B cell (primary cell): ENCODE measurements at regions not wholly inside any gene's neighbourhood (a gene's known extent, or its start where the extent isn't known, plus 50 kb on each side); places are given as distances from the start of the nearest gene placed in this dataset.

ENCODE experiments used
- ATAC-seq: fragments of 200-7000 bp; cut with Tn5 transposase; one replicate; pipeline ENCODE4 v1.10.0; 2021; ENCODE audit warnings: low read depth, mild to moderate bottlenecking, moderate number of reproducible peaks, moderate library complexity
- CTCF ChIA-PET: fragments of 350-600 bp; sonication (Branson Sonifier 250); formaldehyde crosslinking; loops from one replicate; lab custom pipeline; 2021; ENCODE audit warnings: antibody characterized with exemption, inconsistent platforms; lab: Charles Lee
- POLR2A ChIA-PET: fragments of 350-600 bp; sonication (Branson Sonifier 250); formaldehyde crosslinking; loops from one replicate; lab custom pipeline; 2021; ENCODE audit warnings: antibody characterized with exemption; lab: Charles Lee
- DNase-seq: peaks from one replicate; pipeline ENCODE4 v3.0.0; 2013
- H2AFZ ChIP-seq: 2 replicates; pipeline ENCODE4 v1.6.1; 2012; ENCODE audit warnings: mild to moderate bottlenecking, low read depth, low read length; ENCODE audit not compliant: insufficient read depth, poor library complexity, severe bottlenecking
- H3K27ac ChIP-seq, 2 donors: 1 replicate in 1 of 2; 2 replicates in 1 of 2; pipeline ENCODE4 v1.5.1; 2012 to 2013; ENCODE audit warnings: low read length in 2 of 2, mild to moderate bottlenecking in 2 of 2, moderate library complexity in 1 of 2
- H3K27me3 ChIP-seq, 4 experiments: fragments of 200-600 bp in 1 of 4; sonication (generic) in 1 of 4; replicated peaks in 1 of 4; 1 replicate in 2 of 4; 2 replicates in 2 of 4; pipeline versions ENCODE4 v1.6.1 to v1.7.0; 2013 to 2016; ENCODE audit warnings: low read length in 3 of 4, mild to moderate bottlenecking in 2 of 4, mixed read lengths in 1 of 4, moderate library complexity in 1 of 4; ENCODE audit not compliant: insufficient read depth in 4 of 4, control insufficient read depth in 3 of 4; ENCODE audit errors: control extremely low read depth in 1 of 4
- H3K36me3 ChIP-seq, 2 experiments: replicated peaks in 1 of 2; 1 replicate in 1 of 2; 2 replicates in 1 of 2; pipeline versions ENCODE4 v1.6.1 to v1.7.1; 2013; ENCODE audit warnings: low read length in 1 of 2; ENCODE audit not compliant: insufficient read depth in 2 of 2, control insufficient read depth in 1 of 2; ENCODE audit errors: control extremely low read depth in 1 of 2, extremely low read depth in 1 of 2
- H3K4me1 ChIP-seq, 2 donors: fragments of 200-600 bp in 1 of 2; sonication (generic) in 1 of 2; 1 replicate in 1 of 2; 2 replicates in 1 of 2; pipeline versions ENCODE4 v1.5.1 to v1.6.1; 2013 to 2017; ENCODE audit warnings: low read length in 2 of 2; ENCODE audit not compliant: control insufficient read depth in 2 of 2, insufficient read depth in 2 of 2
- H3K4me2 ChIP-seq: replicated peaks from 2 replicates; pipeline ENCODE3; 2012; ENCODE audit warnings: mild to moderate bottlenecking, low read depth, low read length; ENCODE audit not compliant: poor library complexity, severe bottlenecking
- H3K4me3 ChIP-seq, 5 experiments: fragments of 200-600 bp in 1 of 5; sonication (generic) in 1 of 5; 1 replicate in 3 of 5; 2 replicates in 2 of 5; pipeline versions ENCODE4 v1.5.1 to v1.7.0; 2011 to 2016; ENCODE audit warnings: low read length in 4 of 5, mild to moderate bottlenecking in 4 of 5, low read depth in 2 of 5, control low read depth in 1 of 5, moderate library complexity in 1 of 5; ENCODE audit not compliant: insufficient read depth in 1 of 5; ENCODE audit errors: control extremely low read depth in 1 of 5, extremely low read depth in 1 of 5
- H3K79me2 ChIP-seq: fragments of 200-600 bp; sonication (generic); one replicate; pipeline ENCODE4 v1.6.0; 2016; ENCODE audit warnings: low read length; ENCODE audit not compliant: control insufficient read depth, insufficient read depth
- H3K9ac ChIP-seq: fragments of 200-600 bp; sonication (generic); 2 replicates; pipeline ENCODE4 v1.6.1; 2017; ENCODE audit warnings: mild to moderate bottlenecking, low read length, moderate library complexity
- H3K9me3 ChIP-seq, 3 donors: one replicate each; pipeline versions ENCODE4 v1.6.1 to v1.7.1; 2013; ENCODE audit warnings: low read length in 2 of 3; ENCODE audit not compliant: control insufficient read depth in 2 of 3, insufficient read depth in 1 of 3; ENCODE audit errors: control extremely low read depth in 1 of 3
- H4K20me1 ChIP-seq: 2 replicates; pipeline ENCODE4 v1.6.0; 2012; ENCODE audit warnings: mild to moderate bottlenecking, low read length; ENCODE audit not compliant: insufficient read depth, control insufficient read depth, poor library complexity, severe bottlenecking
- H3K27ac Mint-ChIP-seq: one replicate; pipeline ENCODE4 v1.8.0; 2021; ENCODE audit warnings: mixed read lengths
- H3K27me3 Mint-ChIP-seq: one replicate; pipeline ENCODE4 v1.8.0; 2021; ENCODE audit warnings: mixed read lengths
- H3K4me1 Mint-ChIP-seq: one replicate; pipeline ENCODE4 v1.8.0; 2021; ENCODE audit warnings: mixed read lengths
- H3K4me3 Mint-ChIP-seq: one replicate; pipeline ENCODE4 v1.8.0; 2021; ENCODE audit warnings: mixed read lengths
- H3K9me3 Mint-ChIP-seq: one replicate; pipeline ENCODE4 v1.8.0; 2022; ENCODE audit warnings: mixed read lengths; ENCODE audit not compliant: insufficient read depth
- CTCF ChIP-seq: fragments of 200-600 bp; IDR thresholded peaks from one replicate; pipeline ENCODE4 v1.8.0; 2022; ENCODE audit warnings: antibody characterized with exemption, mild to moderate bottlenecking
- EZH2 ChIP-seq: IDR thresholded peaks from 2 replicates; pipeline ENCODE4 v1.6.1; 2012; ENCODE audit warnings: borderline replicate concordance, low read depth, mild to moderate bottlenecking, moderate library complexity, low read length; ENCODE audit not compliant: insufficient read depth, poor library complexity, severe bottlenecking
- WGBS: methylation state at CpG from one replicate; pipeline ENCODE4 v1.1.5; 2013; ENCODE audit warnings: missing lambda C conversion rate; ENCODE audit not compliant: insufficient coverage; 5-methylcytosine and 5-hydroxymethylcytosine counted together
- intact Hi-C: fragments of 100-400 bp; cut with micrococcal nuclease; formaldehyde crosslinking; loops from one replicate; pipeline ENCODE4 v1.10.0; 2022

GRCh38 chr2:51424418-51424817, 392.5 kb upstream of the NRXN1 start:
- H3K27ac ChIP-seq, result no peak overlapping the region
- H3K36me3 ChIP-seq, result no peaks in the 10 kb centered on the region
- Mint-ChIP-seq H3K27ac (no peak overlapping the region), H3K9me3 (no peaks in the 10 kb centered on the region), H3K27me3 (no peaks in the 10 kb centered on the region), H3K4me3 (no peak overlapping the region), H3K4me1 (no peaks in the 10 kb centered on the region)
- CTCF ChIA-PET, result no interaction called here
- H3K9me3 ChIP-seq, result peaks cover 0 to 7% (median 0%) of the 10 kb centered on the region in 3 donors
- H3K27me3 ChIP-seq, result no peaks in the 10 kb centered on the region
- no peak overlapping the region for H3K4me3 ChIP-seq
- no peak for TF ChIP-seq CTCF
- no peak for TF ChIP-seq EZH2
- WGBS, result 66% methylated on average over 2 of the region's 2 CpGs
- no peak overlapping the region for H2AFZ ChIP-seq
- no peak overlapping the region for H3K4me2 ChIP-seq
- POLR2A ChIA-PET, result no interaction called here
- H3K79me2 ChIP-seq, result no peaks in the 10 kb centered on the region
- DNase-seq (no peak), ATAC-seq (no peak)
- no peaks in the 10 kb centered on the region for H4K20me1 ChIP-seq
- H3K4me1 ChIP-seq, result no peaks in the 10 kb centered on the region
- H3K9ac ChIP-seq, result no peak overlapping the region
- intact Hi-C loops, result no loop called here

- Histone ChIP-seq H3K4me1 (no peaks in the 10 kb centered on the region), H2AFZ (no peak overlapping the region), H3K27ac (no peak overlapping the region), H3K27me3 (no peaks in the 10 kb centered on the region), H3K4me2 (no peak overlapping the region), H3K79me2 (no peaks in the 10 kb centered on the region), H3K9ac (no peak overlapping the region), H4K20me1 (no peaks in the 10 kb centered on the region), H3K9me3 (peaks cover 0 to 7% (median 0%) of the 10 kb centered on the region in 3 donors), H3K4me3 (no peak overlapping the region), H3K36me3 (no peaks in the 10 kb centered on the region)
- POLR2A ChIA-PET, result no interaction called here
- no peak for DNase-seq
- Mint-ChIP-seq H3K4me1 (no peaks in the 10 kb centered on the region), H3K4me3 (no peak overlapping the region), H3K9me3 (no peaks in the 10 kb centered on the region), H3K27ac (no peak overlapping the region), H3K27me3 (no peaks in the 10 kb centered on the region)
- ATAC-seq, result no peak
- CTCF ChIA-PET, result no interaction called here
- no CpG with 5 or more reads among the region's 3 CpGs for WGBS
- intact Hi-C loops, result no loop called here
- TF ChIP-seq CTCF, result no peak
- TF ChIP-seq EZH2, result no peak
Observed at GRCh38 chr2:51420511-51420910, 388.6 kb upstream of the NRXN1 start.
